ENCODE measurements at regions not wholly inside any gene's neighbourhood (a gene's known extent, or its start where the extent isn't known, plus 50 kb on each side); places are given as distances from the start of the nearest gene placed in this dataset.

DNA sequence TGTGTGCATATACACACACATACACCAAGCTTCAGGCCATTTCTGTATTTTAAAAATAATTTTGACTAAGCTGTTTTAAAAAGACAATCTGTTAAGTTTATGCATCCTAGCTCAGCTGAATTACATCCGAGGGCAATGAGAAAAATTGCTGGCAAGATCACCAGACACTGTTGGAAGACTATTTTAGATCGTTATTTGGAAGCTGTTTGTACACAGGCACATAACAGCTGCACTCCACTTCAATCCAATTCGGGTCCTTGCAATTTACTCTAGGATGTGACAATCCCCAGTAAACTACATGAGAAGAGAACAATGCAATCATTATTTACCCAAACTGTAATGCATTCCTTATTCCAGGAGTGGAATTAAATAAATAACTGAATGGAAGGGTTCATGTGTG, 79.3 kb upstream of the RASA1 start:
- H3K4me3 ChIP-seq (replicated peaks; ENCODE audit: insufficient read depth, low read length) = no peak overlapping the region
- TF ChIP-seq POLR2AphosphoS5 (IDR thresholded peaks at IDR 0.05; ENCODE audit: low read depth) = no peak
- TF ChIP-seq, protein P1, sequence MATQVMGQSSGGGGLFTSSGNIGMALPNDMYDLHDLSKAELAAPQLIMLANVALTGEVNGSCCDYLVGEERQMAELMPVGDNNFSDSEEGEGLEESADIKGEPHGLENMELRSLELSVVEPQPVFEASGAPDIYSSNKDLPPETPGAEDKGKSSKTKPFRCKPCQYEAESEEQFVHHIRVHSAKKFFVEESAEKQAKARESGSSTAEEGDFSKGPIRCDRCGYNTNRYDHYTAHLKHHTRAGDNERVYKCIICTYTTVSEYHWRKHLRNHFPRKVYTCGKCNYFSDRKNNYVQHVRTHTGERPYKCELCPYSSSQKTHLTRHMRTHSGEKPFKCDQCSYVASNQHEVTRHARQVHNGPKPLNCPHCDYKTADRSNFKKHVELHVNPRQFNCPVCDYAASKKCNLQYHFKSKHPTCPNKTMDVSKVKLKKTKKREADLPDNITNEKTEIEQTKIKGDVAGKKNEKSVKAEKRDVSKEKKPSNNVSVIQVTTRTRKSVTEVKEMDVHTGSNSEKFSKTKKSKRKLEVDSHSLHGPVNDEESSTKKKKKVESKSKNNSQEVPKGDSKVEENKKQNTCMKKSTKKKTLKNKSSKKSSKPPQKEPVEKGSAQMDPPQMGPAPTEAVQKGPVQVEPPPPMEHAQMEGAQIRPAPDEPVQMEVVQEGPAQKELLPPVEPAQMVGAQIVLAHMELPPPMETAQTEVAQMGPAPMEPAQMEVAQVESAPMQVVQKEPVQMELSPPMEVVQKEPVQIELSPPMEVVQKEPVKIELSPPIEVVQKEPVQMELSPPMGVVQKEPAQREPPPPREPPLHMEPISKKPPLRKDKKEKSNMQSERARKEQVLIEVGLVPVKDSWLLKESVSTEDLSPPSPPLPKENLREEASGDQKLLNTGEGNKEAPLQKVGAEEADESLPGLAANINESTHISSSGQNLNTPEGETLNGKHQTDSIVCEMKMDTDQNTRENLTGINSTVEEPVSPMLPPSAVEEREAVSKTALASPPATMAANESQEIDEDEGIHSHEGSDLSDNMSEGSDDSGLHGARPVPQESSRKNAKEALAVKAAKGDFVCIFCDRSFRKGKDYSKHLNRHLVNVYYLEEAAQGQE (IDR thresholded peaks at IDR 0.05; ENCODE audit: insufficient replicate concordance, low read depth) = no peak
- TF ChIP-seq GABPA (IDR thresholded peaks at IDR 0.05; ENCODE audit: low read depth) = no peak
- TF ChIP-seq SPI1 (IDR thresholded peaks at IDR 0.05; ENCODE audit: borderline replicate concordance, low read depth) = no peak
- TF ChIP-seq, protein P2, sequence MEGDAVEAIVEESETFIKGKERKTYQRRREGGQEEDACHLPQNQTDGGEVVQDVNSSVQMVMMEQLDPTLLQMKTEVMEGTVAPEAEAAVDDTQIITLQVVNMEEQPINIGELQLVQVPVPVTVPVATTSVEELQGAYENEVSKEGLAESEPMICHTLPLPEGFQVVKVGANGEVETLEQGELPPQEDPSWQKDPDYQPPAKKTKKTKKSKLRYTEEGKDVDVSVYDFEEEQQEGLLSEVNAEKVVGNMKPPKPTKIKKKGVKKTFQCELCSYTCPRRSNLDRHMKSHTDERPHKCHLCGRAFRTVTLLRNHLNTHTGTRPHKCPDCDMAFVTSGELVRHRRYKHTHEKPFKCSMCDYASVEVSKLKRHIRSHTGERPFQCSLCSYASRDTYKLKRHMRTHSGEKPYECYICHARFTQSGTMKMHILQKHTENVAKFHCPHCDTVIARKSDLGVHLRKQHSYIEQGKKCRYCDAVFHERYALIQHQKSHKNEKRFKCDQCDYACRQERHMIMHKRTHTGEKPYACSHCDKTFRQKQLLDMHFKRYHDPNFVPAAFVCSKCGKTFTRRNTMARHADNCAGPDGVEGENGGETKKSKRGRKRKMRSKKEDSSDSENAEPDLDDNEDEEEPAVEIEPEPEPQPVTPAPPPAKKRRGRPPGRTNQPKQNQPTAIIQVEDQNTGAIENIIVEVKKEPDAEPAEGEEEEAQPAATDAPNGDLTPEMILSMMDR (IDR thresholded peaks at IDR 0.05; ENCODE audit: insufficient read depth, low read length) = no peak
- H3K27ac ChIP-seq (replicated peaks) = no peak overlapping the region
- no peak for DNase-seq (ENCODE audit: low read depth in 1 of 2, low spot score in 1 of 2)
- H3K27me3 ChIP-seq (ENCODE audit: insufficient read depth, poor library complexity, severe bottlenecking) = no peaks in the 10 kb centered on the region

DNA sequence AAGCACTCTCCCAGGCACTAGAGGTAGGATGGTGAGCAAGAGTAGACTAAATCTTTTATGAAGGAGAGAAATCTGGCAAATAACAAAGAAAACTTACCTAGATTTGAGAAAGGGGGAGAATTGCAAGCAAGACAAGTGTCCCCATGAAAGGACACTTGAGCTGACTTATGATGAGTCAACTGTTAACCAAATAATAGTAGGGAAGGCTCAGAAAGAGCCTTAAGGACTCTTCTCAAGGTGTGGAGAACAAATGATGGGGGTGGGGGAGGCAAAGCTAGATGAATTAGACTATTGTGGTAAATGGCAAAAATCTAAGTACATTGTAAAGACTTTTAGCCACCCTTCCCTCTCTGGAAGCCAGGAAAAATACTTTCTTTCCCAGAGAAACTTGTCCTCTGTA, 77.6 kb upstream of the RASA1 start:
- Histone ChIP-seq H3K27me3 (ENCODE audit: insufficient read depth, poor library complexity, severe bottlenecking) (no peaks in the 10 kb centered on the region), H3K27ac (replicated peaks) (no peak overlapping the region), H3K4me3 (replicated peaks; ENCODE audit: insufficient read depth, low read length) (no peak overlapping the region)
- no peak for TF ChIP-seq GABPA (IDR thresholded peaks at IDR 0.05; ENCODE audit: low read depth)
- TF ChIP-seq, protein P2 (IDR thresholded peaks at IDR 0.05; ENCODE audit: insufficient read depth, low read length) = no peak
- TF ChIP-seq SPI1 (IDR thresholded peaks at IDR 0.05; ENCODE audit: borderline replicate concordance, low read depth) = no peak
- no peak for TF ChIP-seq POLR2AphosphoS5 (IDR thresholded peaks at IDR 0.05; ENCODE audit: low read depth)
- TF ChIP-seq, protein P1 (IDR thresholded peaks at IDR 0.05; ENCODE audit: insufficient replicate concordance, low read depth) = no peak
- no peak for DNase-seq (ENCODE audit: low read depth in 1 of 2, low spot score in 1 of 2)

DNA sequence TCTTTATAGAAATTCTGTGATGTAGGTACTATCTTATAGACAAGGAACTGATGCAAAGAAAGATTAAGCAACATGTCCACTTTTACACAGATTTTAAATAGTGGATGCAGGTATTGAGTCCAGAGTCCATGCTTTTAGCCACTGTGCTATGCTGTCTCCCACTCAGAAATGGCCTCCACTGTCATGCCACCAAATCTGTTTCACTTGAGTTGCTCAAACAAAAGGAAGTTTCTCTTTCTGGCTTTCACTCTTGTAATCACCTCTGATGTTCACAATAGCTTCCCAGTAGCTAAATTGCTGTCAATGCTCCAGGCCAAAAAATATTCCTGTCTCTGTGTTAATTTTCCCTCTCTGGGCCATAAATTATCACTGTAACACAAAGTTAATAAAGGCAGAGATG, 77.0 kb upstream of the RASA1 start:
- Histone ChIP-seq H3K27me3 (ENCODE audit: insufficient read depth, poor library complexity, severe bottlenecking) (no peaks in the 10 kb centered on the region), H3K27ac (replicated peaks) (no peak overlapping the region), H3K4me3 (replicated peaks; ENCODE audit: insufficient read depth, low read length) (no peak overlapping the region)
- DNase-seq (ENCODE audit: low read depth in 1 of 2, low spot score in 1 of 2) = no peak
- TF ChIP-seq, protein P1 (IDR thresholded peaks at IDR 0.05; ENCODE audit: insufficient replicate concordance, low read depth) = no peak
- TF ChIP-seq, protein P2 (IDR thresholded peaks at IDR 0.05; ENCODE audit: insufficient read depth, low read length) = no peak
- no peak for TF ChIP-seq POLR2AphosphoS5 (IDR thresholded peaks at IDR 0.05; ENCODE audit: low read depth)
- no peak for TF ChIP-seq GABPA (IDR thresholded peaks at IDR 0.05; ENCODE audit: low read depth)
- TF ChIP-seq SPI1 (IDR thresholded peaks at IDR 0.05; ENCODE audit: borderline replicate concordance, low read depth) = no peak

Data from HL-60 (cell line).